HCT116 (cell line): ENCODE measurements at regions not wholly inside any gene's neighbourhood (a gene's known extent, or its start where the extent isn't known, plus 50 kb on each side); places are given as distances from the start of the nearest gene placed in this dataset.

ENCODE experiments used
- ATAC-seq: fragments of 200-7000 bp; cut with Tn5 transposase; 2 replicates; pipeline ENCODE4 v1.9.1; 2020; ENCODE audit warnings: mild to moderate bottlenecking, moderate library complexity
- BruUV-seq: library from RNA; stranded (reverse); fragments of 400-500 nt; replicated peaks from 2 replicates; lab custom pipeline; 2021; lab: Mats Ljungman, UMichigan
- CTCF ChIA-PET: fragments of 300-600 bp; sonication (Branson Sonifier 250); formaldehyde crosslinking; loops from one replicate; lab custom pipeline; 2021; ENCODE audit warnings: antibody characterized with exemption; lab: Charles Lee
- POLR2A ChIA-PET: fragments of 300-600, 350-600 bp; sonication (Branson Sonifier 250); formaldehyde crosslinking; loops from one replicate; lab custom pipeline; 2021; ENCODE audit warnings: antibody characterized with exemption; lab: Charles Lee
- RAD21 ChIA-PET, 2 experiments: fragments of 300-600 bp; sonication (Branson Sonifier 250); formaldehyde crosslinking; loops; one replicate each; lab custom pipeline; 2023; ENCODE audit warnings: low total read pairs in 2 of 2; ENCODE audit not compliant: uncharacterized antibody in 2 of 2, unreplicated experiment in 2 of 2, low non-redundant PET in 1 of 2; lab: Charles Lee
- DNase-seq: peaks from one replicate; pipeline ENCODE4 v3.0.0-alpha.2; 2010; ENCODE audit warnings: low read depth, low spot score
- H2AFZ ChIP-seq: fragments of 200-600 bp; shearing (Covaris generic), sonication (generic); 2 replicates; pipeline ENCODE4 v1.6.1; 2017; ENCODE audit warnings: low read depth, mixed run types, mixed read lengths, antibody characterized with exemption, low read length; ENCODE audit not compliant: poor library complexity, severe bottlenecking
- H3K27ac ChIP-seq: 2 replicates; pipeline ENCODE4 v1.5.1; 2012; ENCODE audit warnings: low read depth, low read length
- H3K27me3 ChIP-seq: fragments of 200-600 bp; sonication (generic); 2 replicates; pipeline ENCODE4 v1.6.1; 2016; ENCODE audit warnings: mixed run types, low read length, mixed read lengths; ENCODE audit not compliant: insufficient read depth
- H3K36me3 ChIP-seq, 2 experiments: fragments of 200-500 bp in 1 of 2; fragments of 200-600 bp in 1 of 2; sonication (Bioruptor generic) in 1 of 2; sonication (generic) in 1 of 2; 2 replicates each; pipeline versions ENCODE4 v1.5.1 to v1.6.1; 2014 to 2016; ENCODE audit warnings: low read length in 2 of 2, inconsistent platforms in 1 of 2, mixed read lengths in 1 of 2, mixed run types in 1 of 2; ENCODE audit not compliant: insufficient read depth in 2 of 2, control insufficient read depth in 1 of 2
- H3K4me1 ChIP-seq, 2 experiments: fragments of 200-600 bp in 1 of 2; sonication (generic) in 1 of 2; 2 replicates each; pipeline versions ENCODE4 v1.5.1 to v1.6.1; 2012 to 2017; ENCODE audit warnings: low read length in 2 of 2, inconsistent platforms in 1 of 2, mild to moderate bottlenecking in 1 of 2, mixed read lengths in 1 of 2, mixed run types in 1 of 2, moderate library complexity in 1 of 2; ENCODE audit not compliant: insufficient read depth in 2 of 2, control insufficient read depth in 1 of 2
- H3K4me2 ChIP-seq: fragments of 200-600 bp; sonication (generic); 2 replicates; pipeline ENCODE4 v1.6.1; 2017; ENCODE audit warnings: mixed run types, low read length, mixed read lengths
- H3K4me3 ChIP-seq, 2 experiments: fragments of 200-600 bp in 1 of 2; sonication (generic) in 1 of 2; replicated peaks in 1 of 2; 2 replicates each; pipeline ENCODE4 v1.5.1; 2011 to 2016; ENCODE audit warnings: low read length in 2 of 2, control low read depth in 1 of 2, low read depth in 1 of 2, mild to moderate bottlenecking in 1 of 2, mixed read lengths in 1 of 2, mixed run types in 1 of 2
- H3K79me2 ChIP-seq: fragments of 200-600 bp; sonication (generic); 2 replicates; pipeline ENCODE4 v1.6.1; 2017; ENCODE audit warnings: mild to moderate bottlenecking, mixed run types, low read length, moderate library complexity, mixed read lengths; ENCODE audit not compliant: insufficient read depth
- H3K9ac ChIP-seq: fragments of 200-600 bp; sonication (generic); 2 replicates; pipeline ENCODE4 v1.6.1; 2016; ENCODE audit warnings: low read length, mixed read lengths
- H3K9me2 ChIP-seq: fragments of 200-600 bp; sonication (generic), shearing (Covaris generic); 2 replicates; pipeline ENCODE4 v1.6.1; 2017; ENCODE audit warnings: mixed run types, mild to moderate bottlenecking, moderate library complexity; ENCODE audit not compliant: insufficient read depth
- H3K9me3 ChIP-seq, 2 experiments: fragments of 200-500 bp in 1 of 2; fragments of 200-600 bp in 1 of 2; sonication (Bioruptor generic) in 1 of 2; sonication (generic) in 1 of 2; 2 replicates each; pipeline ENCODE4 v1.6.1; 2014 to 2017; ENCODE audit warnings: low read length in 2 of 2, mixed read lengths in 2 of 2, inconsistent platforms in 1 of 2, low read depth in 1 of 2, mild to moderate bottlenecking in 1 of 2, mixed run types in 1 of 2, moderate library complexity in 1 of 2; ENCODE audit not compliant: control insufficient read depth in 1 of 2, insufficient read depth in 1 of 2
- H4K20me1 ChIP-seq: fragments of 200-600 bp; sonication (generic), shearing (Covaris generic); 2 replicates; pipeline ENCODE4 v1.6.1; 2017; ENCODE audit warnings: mixed run types, mild to moderate bottlenecking, moderate library complexity; ENCODE audit not compliant: insufficient read depth
- CEBPB ChIP-seq: IDR thresholded peaks from 2 replicates; pipeline ENCODE4 v1.6.1; 2012; ENCODE audit warnings: low read depth
- ELF1 ChIP-seq: IDR thresholded peaks from 2 replicates; pipeline ENCODE4 v1.6.1; 2012; ENCODE audit warnings: low read depth, borderline replicate concordance
- EZH2 ChIP-seq: fragments of 200-600 bp; sonication (generic); IDR thresholded peaks from 2 replicates; pipeline ENCODE4 v1.6.1; 2017; ENCODE audit warnings: antibody characterized with exemption, mixed run types
- SRF ChIP-seq: IDR thresholded peaks from 2 replicates; pipeline ENCODE4 v1.6.1; 2012; ENCODE audit warnings: low read depth
- TCF7L2 ChIP-seq: IDR thresholded peaks from 2 replicates; pipeline ENCODE4 v1.7.0; 2011; ENCODE audit warnings: borderline replicate concordance, inconsistent platforms; ENCODE audit not compliant: insufficient read depth, insufficient read length; ENCODE audit errors: extremely low read depth
- ZNF274 ChIP-seq: fragments of 200-500 bp; sonication (Bioruptor generic); IDR thresholded peaks from 2 replicates; pipeline ENCODE4 v1.6.1; 2014; ENCODE audit warnings: mild to moderate bottlenecking, low read depth, low read length, inconsistent platforms
- intact Hi-C: fragments of 100-400 bp; cut with micrococcal nuclease; formaldehyde crosslinking; loops from 2 replicates; pipeline ENCODE4 v1.10.0; 2022
- TF ChIP-seq, protein P1 (sequence below): IDR thresholded peaks from 2 replicates; pipeline ENCODE4 v1.6.1; 2012
- TF ChIP-seq, protein P2 (sequence below): IDR thresholded peaks from 2 replicates; pipeline ENCODE4 v1.6.1; 2012
- TF ChIP-seq, protein P3 (sequence below), 3 experiments: fragments of 200-600 bp in 1 of 3; sonication (generic) in 1 of 3; IDR thresholded peaks in 2 of 3; conservative IDR thresholded peaks in 1 of 3; 2 replicates each; pipeline ENCODE4 v1.5.1; 2012 to 2017; ENCODE audit warnings: low read depth in 2 of 3, low read length in 2 of 3, antibody characterized with exemption in 1 of 3, borderline replicate concordance in 1 of 3, control low read depth in 1 of 3, mild to moderate bottlenecking in 1 of 3, mixed read lengths in 1 of 3, mixed run types in 1 of 3, moderate library complexity in 1 of 3; ENCODE audit not compliant: insufficient read depth in 1 of 3

DNA sequence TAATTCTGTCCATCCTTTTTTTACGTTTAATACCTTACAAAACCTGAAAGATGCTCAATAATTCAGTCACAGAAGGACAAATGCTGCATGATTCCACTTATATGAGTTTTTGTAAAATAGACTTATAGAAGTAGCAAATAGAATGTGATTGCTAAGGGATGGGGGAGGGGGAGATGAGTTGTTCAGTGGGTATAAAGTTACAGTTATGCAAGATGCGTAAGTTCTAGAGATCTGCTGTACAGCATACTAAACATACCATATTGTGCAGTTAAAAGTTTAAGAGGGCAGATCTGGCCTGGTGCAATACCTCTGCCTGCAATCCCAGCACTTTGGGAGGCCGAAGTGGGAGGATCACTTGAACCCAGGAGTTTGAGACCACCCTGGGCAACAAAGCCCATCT lies 78.8 kb downstream of the TET3 start:
- H3K27ac ChIP-seq: no peak overlapping the region
- peaks cover 41% of the 10 kb centered on the region for H3K79me2 ChIP-seq
- no peak overlapping the region for H3K4me2 ChIP-seq
- H3K9me3 ChIP-seq: no peaks in the 10 kb centered on the region
- ChIA-PET CTCF (no interaction called here), POLR2A (no interaction called here), RAD21 (no interaction called here)
- ATAC-seq (no peak), DNase-seq (no peak)
- no peaks in the 10 kb centered on the region for H3K9me2 ChIP-seq
- BruUV-seq: no TSS peak
- no peaks in the 10 kb centered on the region for H3K36me3 ChIP-seq
- TF ChIP-seq, protein P1, sequence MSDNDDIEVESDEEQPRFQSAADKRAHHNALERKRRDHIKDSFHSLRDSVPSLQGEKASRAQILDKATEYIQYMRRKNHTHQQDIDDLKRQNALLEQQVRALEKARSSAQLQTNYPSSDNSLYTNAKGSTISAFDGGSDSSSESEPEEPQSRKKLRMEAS: no peak
- TF ChIP-seq, protein P2, sequence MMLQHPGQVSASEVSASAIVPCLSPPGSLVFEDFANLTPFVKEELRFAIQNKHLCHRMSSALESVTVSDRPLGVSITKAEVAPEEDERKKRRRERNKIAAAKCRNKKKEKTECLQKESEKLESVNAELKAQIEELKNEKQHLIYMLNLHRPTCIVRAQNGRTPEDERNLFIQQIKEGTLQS: no peak
- TF ChIP-seq CEBPB (no peak), SRF (no peak)
- no peak overlapping the region for H3K4me3 ChIP-seq
- no peaks in the 10 kb centered on the region for H3K27me3 ChIP-seq
- H4K20me1 ChIP-seq: no peaks in the 10 kb centered on the region
- no peak overlapping the region for H3K9ac ChIP-seq
- no peaks in the 10 kb centered on the region for H3K4me1 ChIP-seq
- intact Hi-C loops: no loop called here
- H2AFZ ChIP-seq: no peak overlapping the region

DNA sequence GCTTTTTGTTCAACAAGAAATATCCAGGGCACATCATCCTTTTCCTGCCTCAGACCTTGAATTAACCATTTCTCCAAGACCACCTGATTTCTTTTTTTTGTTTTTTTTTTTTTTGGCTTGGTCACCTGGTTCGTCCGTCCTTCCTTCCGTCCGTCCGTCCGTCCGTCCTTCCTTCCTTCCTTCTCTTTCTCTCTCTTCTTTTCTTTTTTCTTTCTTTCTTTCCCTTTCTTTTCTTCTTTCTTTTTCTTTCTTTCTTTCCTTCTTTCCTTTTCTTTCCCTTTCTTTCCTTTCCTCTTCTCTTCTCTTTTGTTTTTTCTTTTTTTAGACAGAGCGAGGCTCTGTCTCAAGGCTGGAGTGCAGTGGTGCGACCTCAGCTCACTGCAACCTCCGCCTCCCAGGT lies 80.7 kb downstream of the TET3 start:
- no TSS peak for BruUV-seq
- Histone ChIP-seq H3K9me3 (no peaks in the 10 kb centered on the region), H2AFZ (no peak overlapping the region), H3K4me2 (no peak overlapping the region), H3K27me3 (no peaks in the 10 kb centered on the region), H3K79me2 (peaks cover 42% of the 10 kb centered on the region), H4K20me1 (no peaks in the 10 kb centered on the region), H3K9me2 (no peaks in the 10 kb centered on the region), H3K9ac (no peak overlapping the region), H3K36me3 (no peaks in the 10 kb centered on the region), H3K4me3 (no peak overlapping the region), H3K4me1 (no peaks in the 10 kb centered on the region), H3K27ac (no peak overlapping the region)
- ChIA-PET CTCF (no interaction called here), RAD21 (no interaction called here), POLR2A (no interaction called here)
- ATAC-seq (no peak), DNase-seq (no peak)
- TF ChIP-seq SRF (no peak), EZH2 (no peak), ZNF274 (no peak), TCF7L2 (no peak), ELF1 (no peak), CEBPB (no peak)
- TF ChIP-seq, protein P3, sequence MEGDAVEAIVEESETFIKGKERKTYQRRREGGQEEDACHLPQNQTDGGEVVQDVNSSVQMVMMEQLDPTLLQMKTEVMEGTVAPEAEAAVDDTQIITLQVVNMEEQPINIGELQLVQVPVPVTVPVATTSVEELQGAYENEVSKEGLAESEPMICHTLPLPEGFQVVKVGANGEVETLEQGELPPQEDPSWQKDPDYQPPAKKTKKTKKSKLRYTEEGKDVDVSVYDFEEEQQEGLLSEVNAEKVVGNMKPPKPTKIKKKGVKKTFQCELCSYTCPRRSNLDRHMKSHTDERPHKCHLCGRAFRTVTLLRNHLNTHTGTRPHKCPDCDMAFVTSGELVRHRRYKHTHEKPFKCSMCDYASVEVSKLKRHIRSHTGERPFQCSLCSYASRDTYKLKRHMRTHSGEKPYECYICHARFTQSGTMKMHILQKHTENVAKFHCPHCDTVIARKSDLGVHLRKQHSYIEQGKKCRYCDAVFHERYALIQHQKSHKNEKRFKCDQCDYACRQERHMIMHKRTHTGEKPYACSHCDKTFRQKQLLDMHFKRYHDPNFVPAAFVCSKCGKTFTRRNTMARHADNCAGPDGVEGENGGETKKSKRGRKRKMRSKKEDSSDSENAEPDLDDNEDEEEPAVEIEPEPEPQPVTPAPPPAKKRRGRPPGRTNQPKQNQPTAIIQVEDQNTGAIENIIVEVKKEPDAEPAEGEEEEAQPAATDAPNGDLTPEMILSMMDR (IDR thresholded peaks at IDR 0.05 in 2 of 3, conservative IDR thresholded peaks at IDR 0.05 in 1 of 3; ENCODE audit: borderline replicate concordance in 1 of 3, insufficient read depth in 1 of 3, low read depth in 2 of 3, low read length in 2 of 3): no peak
- TF ChIP-seq, protein P2: no peak
- intact Hi-C loops: no loop called here
